ENCODE measurements at regions not wholly inside any gene's neighbourhood (a gene's known extent, or its start where the extent isn't known, plus 50 kb on each side); places are given as distances from the start of the nearest gene placed in this dataset.

DNA sequence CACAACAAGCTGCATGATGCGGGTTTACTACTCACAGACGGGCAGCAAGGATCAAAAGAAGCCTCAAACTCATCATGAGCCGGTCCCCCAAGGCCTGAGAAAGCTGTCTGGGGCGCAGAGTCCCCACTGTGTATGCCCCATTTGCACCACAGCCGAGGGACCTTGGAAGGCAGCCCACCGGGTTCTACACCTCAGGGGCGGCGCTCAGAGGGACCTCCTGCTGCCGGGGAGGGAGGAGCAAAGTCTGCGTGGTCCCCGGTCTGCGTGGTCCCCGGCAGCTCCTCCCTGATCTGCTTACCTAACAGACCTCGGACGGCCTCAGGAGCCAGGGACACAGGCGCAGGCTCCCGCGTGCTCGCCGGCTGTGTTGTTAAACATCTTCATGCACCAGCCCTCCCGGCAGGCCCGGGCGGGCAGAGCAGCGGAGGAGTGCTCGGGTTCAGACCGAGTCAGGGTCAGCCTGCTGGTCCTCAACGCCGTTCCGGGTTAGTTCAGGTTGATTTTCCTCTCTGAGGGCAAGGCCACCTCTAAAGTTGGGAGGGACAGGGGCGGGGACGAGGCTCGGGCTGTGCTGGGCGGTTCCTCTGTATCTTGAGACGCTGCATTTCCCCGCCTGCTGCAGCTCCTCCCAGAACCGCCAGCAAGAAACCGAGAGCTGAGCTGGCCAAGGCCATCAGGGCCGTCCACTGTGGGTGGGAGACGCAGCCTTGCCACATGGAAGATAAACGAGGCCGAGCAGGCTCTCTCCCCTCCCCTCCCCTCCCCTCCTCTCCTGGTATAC lies 74.6 kb downstream of the MRPL36 start:
- Histone ChIP-seq H2AFZ (ENCODE audit: low read length) (no peak overlapping the region), H3K4me3 (replicated peaks in 1 of 4; ENCODE audit: control extremely low read depth in 1 of 4, insufficient read depth in 1 of 4, low read depth in 3 of 4, low read length in 4 of 4) (no peak overlapping the region), H3K4me2 (ENCODE audit: extremely low read depth, insufficient read depth, low read length) (peak overlapping the region; percentile 25)

GRCh38 chr5:1723957-1724821 lies 75.4 kb downstream of the MRPL36 start:
- Histone ChIP-seq H3K4me3 (replicated peaks in 1 of 4; ENCODE audit: control extremely low read depth in 1 of 4, insufficient read depth in 1 of 4, low read depth in 3 of 4, low read length in 4 of 4) (no peak overlapping the region), H2AFZ (ENCODE audit: low read length) (no peak overlapping the region), H3K4me1 (ENCODE audit: control insufficient read depth, extremely low read depth, insufficient read depth, low read length) (no peaks in the 10 kb centered on the region), H3K36me3 (ENCODE audit: control insufficient read depth, insufficient read depth, low read length) (no peaks in the 10 kb centered on the region), H3K4me2 (ENCODE audit: extremely low read depth, insufficient read depth, low read length) (no peak overlapping the region), H3K27ac (ENCODE audit: insufficient read depth, low read length) (no peak overlapping the region), H3K27me3 (ENCODE audit: control insufficient read depth, insufficient read depth, low read length) (no peaks in the 10 kb centered on the region), H3K79me2 (ENCODE audit: control insufficient read depth, insufficient read depth, low read length) (no peaks in the 10 kb centered on the region), H3K9ac (ENCODE audit: insufficient read depth, low read length) (no peak overlapping the region), H4K20me1 (ENCODE audit: control insufficient read depth, extremely low read depth, insufficient read depth, low read length) (no peaks in the 10 kb centered on the region), H3K9me3 (ENCODE audit: control insufficient read depth, insufficient read depth, low read depth, low read length) (no peaks in the 10 kb centered on the region)
- DNase-seq (ENCODE audit: low read depth in 2 of 2): no peak
- TF ChIP-seq, protein P1, sequence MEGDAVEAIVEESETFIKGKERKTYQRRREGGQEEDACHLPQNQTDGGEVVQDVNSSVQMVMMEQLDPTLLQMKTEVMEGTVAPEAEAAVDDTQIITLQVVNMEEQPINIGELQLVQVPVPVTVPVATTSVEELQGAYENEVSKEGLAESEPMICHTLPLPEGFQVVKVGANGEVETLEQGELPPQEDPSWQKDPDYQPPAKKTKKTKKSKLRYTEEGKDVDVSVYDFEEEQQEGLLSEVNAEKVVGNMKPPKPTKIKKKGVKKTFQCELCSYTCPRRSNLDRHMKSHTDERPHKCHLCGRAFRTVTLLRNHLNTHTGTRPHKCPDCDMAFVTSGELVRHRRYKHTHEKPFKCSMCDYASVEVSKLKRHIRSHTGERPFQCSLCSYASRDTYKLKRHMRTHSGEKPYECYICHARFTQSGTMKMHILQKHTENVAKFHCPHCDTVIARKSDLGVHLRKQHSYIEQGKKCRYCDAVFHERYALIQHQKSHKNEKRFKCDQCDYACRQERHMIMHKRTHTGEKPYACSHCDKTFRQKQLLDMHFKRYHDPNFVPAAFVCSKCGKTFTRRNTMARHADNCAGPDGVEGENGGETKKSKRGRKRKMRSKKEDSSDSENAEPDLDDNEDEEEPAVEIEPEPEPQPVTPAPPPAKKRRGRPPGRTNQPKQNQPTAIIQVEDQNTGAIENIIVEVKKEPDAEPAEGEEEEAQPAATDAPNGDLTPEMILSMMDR (conservative IDR thresholded peaks at IDR 0.05 in 1 of 2, IDR thresholded peaks at IDR 0.05 in 1 of 2; ENCODE audit: low read depth in 1 of 2, low read length in 2 of 2): no peak
- no peak for TF ChIP-seq EZH2 (IDR thresholded peaks at IDR 0.05; ENCODE audit: low read length, missing control alignments)

More for the DNA sequence above, 74.6 kb downstream of the MRPL36 start:
- no peaks in the 10 kb centered on the region for H3K4me1 ChIP-seq (ENCODE audit: control insufficient read depth, extremely low read depth, insufficient read depth, low read length)
- no peaks in the 10 kb centered on the region for H3K9me3 ChIP-seq (ENCODE audit: control insufficient read depth, insufficient read depth, low read depth, low read length)
- H4K20me1 ChIP-seq (ENCODE audit: control insufficient read depth, extremely low read depth, insufficient read depth, low read length): no peaks in the 10 kb centered on the region
- no peaks in the 10 kb centered on the region for H3K79me2 ChIP-seq (ENCODE audit: control insufficient read depth, insufficient read depth, low read length)
- no peaks in the 10 kb centered on the region for H3K36me3 ChIP-seq (ENCODE audit: control insufficient read depth, insufficient read depth, low read length)
- TF ChIP-seq EZH2 (IDR thresholded peaks at IDR 0.05; ENCODE audit: low read length, missing control alignments): no peak
- H3K27me3 ChIP-seq (ENCODE audit: control insufficient read depth, insufficient read depth, low read length): no peaks in the 10 kb centered on the region
- H3K9ac ChIP-seq (ENCODE audit: insufficient read depth, low read length): no peak overlapping the region
- DNase-seq (ENCODE audit: low read depth in 2 of 2): peak; percentile 4 to 7
- no peak overlapping the region for H3K27ac ChIP-seq (ENCODE audit: insufficient read depth, low read length)

GRCh38 chr5:1723476-1723875 lies 76.2 kb downstream of the MRPL36 start:
- Histone ChIP-seq H3K9me3 (ENCODE audit: control insufficient read depth, insufficient read depth, low read depth, low read length) (no peaks in the 10 kb centered on the region), H3K4me2 (ENCODE audit: extremely low read depth, insufficient read depth, low read length) (no peak overlapping the region), H3K79me2 (ENCODE audit: control insufficient read depth, insufficient read depth, low read length) (no peaks in the 10 kb centered on the region), H3K4me1 (ENCODE audit: control insufficient read depth, extremely low read depth, insufficient read depth, low read length) (no peaks in the 10 kb centered on the region), H3K9ac (ENCODE audit: insufficient read depth, low read length) (no peak overlapping the region), H3K27me3 (ENCODE audit: control insufficient read depth, insufficient read depth, low read length) (no peaks in the 10 kb centered on the region), H4K20me1 (ENCODE audit: control insufficient read depth, extremely low read depth, insufficient read depth, low read length) (no peaks in the 10 kb centered on the region), H3K4me3 (replicated peaks in 1 of 4; ENCODE audit: control extremely low read depth in 1 of 4, insufficient read depth in 1 of 4, low read depth in 3 of 4, low read length in 4 of 4) (no peak overlapping the region), H3K36me3 (ENCODE audit: control insufficient read depth, insufficient read depth, low read length) (no peaks in the 10 kb centered on the region), H3K27ac (ENCODE audit: insufficient read depth, low read length) (no peak overlapping the region), H2AFZ (ENCODE audit: low read length) (no peak overlapping the region)
- no peak for DNase-seq (ENCODE audit: low read depth in 2 of 2)
- TF ChIP-seq, protein P1 (conservative IDR thresholded peaks at IDR 0.05 in 1 of 2, IDR thresholded peaks at IDR 0.05 in 1 of 2; ENCODE audit: low read depth in 1 of 2, low read length in 2 of 2): no peak
- TF ChIP-seq EZH2 (IDR thresholded peaks at IDR 0.05; ENCODE audit: low read length, missing control alignments): no peak

Data from fibroblast of lung (primary cell).